T-helper 9 cell (primary cell): ENCODE measurements at regions not wholly inside any gene's neighbourhood (a gene's known extent, or its start where the extent isn't known, plus 50 kb on each side); places are given as distances from the start of the nearest gene placed in this dataset.

Source experiments
- DNase-seq: peaks from one replicate; pipeline ENCODE4 v3.0.0-alpha.2; 2020

GRCh38 chr16:77594799-77595596, 127.3 kb upstream of the NUDT7 start:
- DNase-seq = no peak

GRCh38 chr16:77596261-77596660, 126.1 kb upstream of the NUDT7 start:
- no peak for DNase-seq

- no peak for DNase-seq
Observed at GRCh38 chr16:77599793-77600415, 122.4 kb upstream of the NUDT7 start.

GRCh38 chr16:77600555-77600954, 121.8 kb upstream of the NUDT7 start:
- DNase-seq = no peak

- DNase-seq = no peak
Observed at GRCh38 chr16:77603656-77604055, 118.7 kb upstream of the NUDT7 start.

GRCh38 chr16:77610496-77610895, 111.8 kb upstream of the NUDT7 start:
- DNase-seq = no peak

GRCh38 chr16:77611386-77611785, 110.9 kb upstream of the NUDT7 start:
- DNase-seq = no peak

- DNase-seq = no peak
Observed at GRCh38 chr16:77612596-77612995, 109.7 kb upstream of the NUDT7 start.

- DNase-seq = no peak
Observed at GRCh38 chr16:77613095-77613494, 109.2 kb upstream of the NUDT7 start.

- DNase-seq = no peak
Observed at GRCh38 chr16:77617553-77617952, 104.8 kb upstream of the NUDT7 start.

- no peak for DNase-seq
Observed at GRCh38 chr16:77617996-77618395, 104.3 kb upstream of the NUDT7 start.

- DNase-seq = no peak
Observed at GRCh38 chr16:77618951-77619350, 103.4 kb upstream of the NUDT7 start.

- no peak for DNase-seq
Observed at GRCh38 chr16:77624085-77624484, 98.2 kb upstream of the NUDT7 start.

- DNase-seq = no peak
Observed at GRCh38 chr16:77636615-77637014, 85.7 kb upstream of the NUDT7 start.

GRCh38 chr16:77637940-77638339, 84.4 kb upstream of the NUDT7 start:
- DNase-seq = no peak

- no peak for DNase-seq
Observed at GRCh38 chr16:77643176-77643575, 79.1 kb upstream of the NUDT7 start.

- DNase-seq = no peak
Observed at GRCh38 chr16:77645764-77646163, 76.5 kb upstream of the NUDT7 start.

- DNase-seq = no peak
Observed at GRCh38 chr16:77647726-77648125, 74.6 kb upstream of the NUDT7 start.

GRCh38 chr16:77650761-77651160, 71.6 kb upstream of the NUDT7 start:
- DNase-seq = no peak

- no peak for DNase-seq
Observed at GRCh38 chr16:77652399-77652798, 69.9 kb upstream of the NUDT7 start.

GRCh38 chr16:77657016-77657415, 65.3 kb upstream of the NUDT7 start:
- no peak for DNase-seq

GRCh38 chr16:77660311-77660710, 62.0 kb upstream of the NUDT7 start:
- no peak for DNase-seq

GRCh38 chr16:77662246-77662645, 60.1 kb upstream of the NUDT7 start:
- no peak for DNase-seq

GRCh38 chr16:77663711-77664110, 58.6 kb upstream of the NUDT7 start:
- DNase-seq = no peak

GRCh38 chr16:77666771-77667170, 55.5 kb upstream of the NUDT7 start:
- DNase-seq = no peak
